IMR-90 (cell line): ENCODE measurements at regions not wholly inside any gene's neighbourhood (a gene's known extent, or its start where the extent isn't known, plus 50 kb on each side); places are given as distances from the start of the nearest gene placed in this dataset.

Source experiments
- ATAC-seq: fragments of 200-7000 bp; cut with Tn5 transposase; 2 replicates; pipeline ENCODE4 v1.9.1; 2020; ENCODE audit warnings: low read depth, mild to moderate bottlenecking, moderate library complexity
- BruUV-seq: library from RNA; stranded (reverse); fragments of 400-500 nt; replicated peaks from 2 replicates; lab custom pipeline; 2021; lab: Mats Ljungman, UMichigan
- CTCF ChIA-PET: fragments of 300-600 bp; formaldehyde crosslinking; extraction: SDS; loops from one replicate; lab custom pipeline; 2021; ENCODE audit warnings: antibody characterized with exemption; lab: Yijun Ruan, JAX
- POLR2A ChIA-PET: fragments of 300-600 bp; sonication (Branson Sonifier 250); formaldehyde crosslinking; loops from one replicate; lab custom pipeline; 2022; ENCODE audit warnings: antibody characterized with exemption; ENCODE audit not compliant: unreplicated experiment; lab: Charles Lee
- DNase-seq: peaks from one replicate; pipeline ENCODE4 v3.0.0; 2013
- H2AFZ ChIP-seq: replicated peaks from 2 replicates; pipeline ENCODE3; 2013; ENCODE audit warnings: low read length, mild to moderate bottlenecking; ENCODE audit not compliant: poor library complexity
- H2AK5ac ChIP-seq: 2 replicates; pipeline ENCODE4 v1.6.1; 2013; ENCODE audit warnings: low read depth, low read length, inconsistent platforms
- H2AK9ac ChIP-seq: replicated peaks from 2 replicates; pipeline ENCODE3; 2013; ENCODE audit warnings: mild to moderate bottlenecking, low read depth, low read length, moderate library complexity; ENCODE audit not compliant: poor library complexity
- H2BK120ac ChIP-seq: 2 replicates; pipeline ENCODE4 v1.6.1; 2013; ENCODE audit warnings: low read depth, low read length, inconsistent platforms
- H2BK15ac ChIP-seq: 3 replicates; pipeline ENCODE4 v1.6.1; 2013; ENCODE audit warnings: low read depth, low read length, inconsistent platforms
- H2BK20ac ChIP-seq: 2 replicates; pipeline ENCODE4 v1.6.1; 2013; ENCODE audit warnings: low read depth, mild to moderate bottlenecking, inconsistent platforms, low read length, moderate library complexity
- H2BK5ac ChIP-seq: 2 replicates; pipeline ENCODE4 v1.6.1; 2013; ENCODE audit warnings: mild to moderate bottlenecking, low read depth, low read length, inconsistent platforms; ENCODE audit not compliant: poor library complexity, severe bottlenecking
- H3K14ac ChIP-seq: replicated peaks from 2 replicates; pipeline ENCODE4 v1.6.1; 2013; ENCODE audit warnings: low read depth, low read length, inconsistent platforms
- H3K18ac ChIP-seq: 2 replicates; pipeline ENCODE4 v1.6.1; 2013; ENCODE audit warnings: low read depth, low read length, control low read depth
- H3K23ac ChIP-seq: 2 replicates; pipeline ENCODE4 v1.6.1; 2013; ENCODE audit warnings: low read depth, low read length, inconsistent platforms
- H3K27ac ChIP-seq: 2 replicates; pipeline ENCODE4 v1.5.1; 2013; ENCODE audit warnings: mild to moderate bottlenecking, control low read depth, low read length; ENCODE audit not compliant: insufficient read depth
- H3K27me3 ChIP-seq: 2 replicates; pipeline ENCODE4 v1.6.1; 2013; ENCODE audit warnings: low read length; ENCODE audit not compliant: control insufficient read depth, insufficient read depth
- H3K36me3 ChIP-seq: 2 replicates; pipeline ENCODE4 v1.6.1; 2013; ENCODE audit warnings: low read length, mixed read lengths; ENCODE audit not compliant: control insufficient read depth, insufficient read depth
- H3K4ac ChIP-seq: 2 replicates; pipeline ENCODE4 v1.6.1; 2013; ENCODE audit warnings: low read depth, low read length, inconsistent platforms
- H3K4me1 ChIP-seq: 2 replicates; pipeline ENCODE4 v1.6.1; 2013; ENCODE audit warnings: low read length, mixed read lengths; ENCODE audit not compliant: control insufficient read depth, insufficient read depth
- H3K4me2 ChIP-seq: 2 replicates; pipeline ENCODE4 v1.6.1; 2013; ENCODE audit warnings: low read depth, mild to moderate bottlenecking, control low read depth, low read length, moderate library complexity
- H3K4me3 ChIP-seq: 2 replicates; pipeline ENCODE4 v1.5.1; 2013; ENCODE audit warnings: low read depth, mild to moderate bottlenecking, control low read depth, low read length, moderate library complexity; ENCODE audit not compliant: insufficient read depth
- H3K56ac ChIP-seq: 2 replicates; pipeline ENCODE4 v1.6.1; 2013; ENCODE audit warnings: low read length, inconsistent platforms; ENCODE audit not compliant: insufficient read depth; ENCODE audit errors: extremely low read depth
- H3K79me1 ChIP-seq, 2 experiments: 2 replicates each; pipeline ENCODE4 v1.6.1; 2013; ENCODE audit warnings: low read length in 2 of 2, inconsistent platforms in 1 of 2, low read depth in 1 of 2
- H3K9ac ChIP-seq: 2 replicates; pipeline ENCODE4 v1.6.1; 2013; ENCODE audit warnings: low read depth, low read length, control low read depth
- H3K9me1 ChIP-seq: 2 replicates; pipeline ENCODE4 v1.6.1; 2013; ENCODE audit warnings: low read length, inconsistent platforms; ENCODE audit not compliant: insufficient read depth
- H3K9me3 ChIP-seq: 2 replicates; pipeline ENCODE4 v1.6.1; 2013; ENCODE audit warnings: low read length; ENCODE audit not compliant: control insufficient read depth, insufficient read depth
- H4K20me1 ChIP-seq: 2 replicates; pipeline ENCODE4 v1.6.1; 2013; ENCODE audit warnings: low read length, inconsistent platforms; ENCODE audit not compliant: insufficient read depth
- H4K5ac ChIP-seq: 2 replicates; pipeline ENCODE4 v1.6.1; 2013; ENCODE audit warnings: mild to moderate bottlenecking, low read depth, low read length, control low read depth
- H4K8ac ChIP-seq, 2 experiments: 2 replicates each; pipeline ENCODE4 v1.6.1; 2013; ENCODE audit warnings: low read depth in 2 of 2, low read length in 2 of 2, control low read depth in 1 of 2, inconsistent platforms in 1 of 2
- H4K91ac ChIP-seq: 2 replicates; pipeline ENCODE4 v1.6.1; 2013; ENCODE audit warnings: low read depth, low read length, inconsistent platforms; ENCODE audit not compliant: insufficient read depth
- BHLHE40 ChIP-seq: fragments of 150-350 bp; IDR thresholded peaks from 2 replicates; pipeline ENCODE4 v1.6.1; 2016; ENCODE audit warnings: mild to moderate bottlenecking, low read depth, low read length
- CEBPB ChIP-seq: IDR thresholded peaks from 2 replicates; pipeline ENCODE4 v1.6.1; 2012; ENCODE audit warnings: low read depth, low read length, improper control_type of control experiment
- CHD1 ChIP-seq: IDR thresholded peaks from 2 replicates; pipeline ENCODE4 v1.6.1; 2012; ENCODE audit warnings: low read depth, low read length, improper control_type of control experiment
- CTCF ChIP-seq: conservative IDR thresholded peaks from 2 replicates; pipeline ENCODE4 v1.5.1; 2012; ENCODE audit warnings: mild to moderate bottlenecking, low read depth, low read length, improper control_type of control experiment
- ELK1 ChIP-seq: fragments of 150-350 bp; IDR thresholded peaks from 2 replicates; pipeline ENCODE4 v1.6.1; 2016; ENCODE audit warnings: low read depth, mild to moderate bottlenecking, low read length, moderate library complexity, borderline replicate concordance
- FOS ChIP-seq: fragments of 150-350 bp; IDR thresholded peaks from 2 replicates; pipeline ENCODE4 v1.6.1; 2016; ENCODE audit warnings: low read depth, low read length
- MAFK ChIP-seq: IDR thresholded peaks from 2 replicates; pipeline ENCODE4 v1.6.1; 2012; ENCODE audit warnings: low read depth, low read length, improper control_type of control experiment
- MAZ ChIP-seq: IDR thresholded peaks from 2 replicates; pipeline ENCODE4 v1.6.1; 2012; ENCODE audit warnings: low read depth, mild to moderate bottlenecking, low read length, improper control_type of control experiment, moderate library complexity, borderline replicate concordance
- MXI1 ChIP-seq: IDR thresholded peaks from 2 replicates; pipeline ENCODE4 v1.6.1; 2012; ENCODE audit warnings: low read depth, mild to moderate bottlenecking, low read length, moderate library complexity, borderline replicate concordance
- NFE2L2 ChIP-seq: fragments of 150-350 bp; IDR thresholded peaks from 2 replicates; pipeline ENCODE4 v1.6.1; 2016; ENCODE audit warnings: low read depth, mild to moderate bottlenecking, low read length
- POLR2A ChIP-seq: IDR thresholded peaks from 2 replicates; pipeline ENCODE4 v1.6.1; 2012; ENCODE audit warnings: mild to moderate bottlenecking, low read depth, low read length
- RAD21 ChIP-seq: IDR thresholded peaks from 2 replicates; pipeline ENCODE4 v1.6.1; 2012; ENCODE audit warnings: low read length, improper control_type of control experiment
- RCOR1 ChIP-seq: IDR thresholded peaks from 2 replicates; pipeline ENCODE4 v1.6.1; 2012; ENCODE audit warnings: mild to moderate bottlenecking, low read length, improper control_type of control experiment; ENCODE audit not compliant: insufficient replicate concordance
- RFX5 ChIP-seq: IDR thresholded peaks from 2 replicates; pipeline ENCODE4 v1.8.0; 2012; ENCODE audit warnings: low read depth, mild to moderate bottlenecking, low read length, moderate library complexity
- SMC3 ChIP-seq: fragments of 150-350 bp; IDR thresholded peaks from 2 replicates; pipeline ENCODE4 v1.6.1; 2016; ENCODE audit warnings: low read depth, mild to moderate bottlenecking, antibody characterized with exemption, low read length, moderate library complexity
- USF2 ChIP-seq: fragments of 150-350 bp; IDR thresholded peaks from 2 replicates; pipeline ENCODE4 v1.6.1; 2017; ENCODE audit warnings: mild to moderate bottlenecking, antibody characterized with exemption, low read length, low read depth
- WGBS, 2 experiments: methylation state at CpG; one replicate each; pipeline versions ENCODE4 v1.1.5 to v1.1.7; 2013; ENCODE audit warnings: missing lambda C conversion rate in 2 of 2; ENCODE audit not compliant: insufficient read length in 1 of 2; ENCODE audit errors: extremely low coverage in 2 of 2; 5-methylcytosine and 5-hydroxymethylcytosine counted together
- dilution Hi-C: fragments of 300-500 bp; cut with HindIII; formaldehyde crosslinking; loops from one replicate; pipeline ENCODE4 v1.14.3; 2018; ENCODE audit warnings: low sequenced_read_pairs; ENCODE audit not compliant: unreplicated experiment
- in situ Hi-C: fragments of 300-500 bp; cut with MboI; formaldehyde crosslinking; loops from 3 replicates; pipeline ENCODE4 v1.14.3; 2019; ENCODE audit warnings: low sequenced_read_pairs, inconsistent platforms, mixed read lengths
- intact Hi-C: fragments of 100-400 bp; cut with micrococcal nuclease; formaldehyde crosslinking; loops from 2 replicates; pipeline ENCODE4 v1.10.0; 2022

GRCh38 chr9:34896112-34896511 is 62.0 kb upstream of the PHF24 start:
- ChIA-PET POLR2A (no interaction called here), CTCF (interaction anchor here (0.5 to 1.6 kb wide), 2 partner anchors 37 to 632 kb away, joined by 4 read pairs; no protein-coding TSS in a partner anchor)
- H4K20me1 ChIP-seq = no peaks in the 10 kb centered on the region
- H2BK20ac ChIP-seq = no peak overlapping the region
- H2AK5ac ChIP-seq = no peak overlapping the region
- H3K9me1 ChIP-seq = no peaks in the 10 kb centered on the region
- dilution Hi-C loops (no loop called here), intact Hi-C loops (no loop called here), in situ Hi-C loops (loop anchor here (5.0 to 10.0 kb wide), 2 partner anchors 201 to 579 kb away; partner anchors contain the start of gene PIGO)
- no peak overlapping the region for H3K23ac ChIP-seq
- TF ChIP-seq BHLHE40 = no peak
- TF ChIP-seq POLR2A = no peak
- no peak for TF ChIP-seq RFX5
- no peak for TF ChIP-seq FOS
- no peak for TF ChIP-seq RAD21
- TF ChIP-seq SMC3 = no peak
- TF ChIP-seq MAZ = no peak
- no peak for TF ChIP-seq ELK1
- no peak for TF ChIP-seq CEBPB
- no peak for TF ChIP-seq MXI1
- no peak for TF ChIP-seq CHD1
- no peak for TF ChIP-seq USF2
- no peak for TF ChIP-seq NFE2L2
- TF ChIP-seq MAFK = no peak
- no peak for TF ChIP-seq RCOR1
- no peak; the same call in 1 of the 2 replicates for TF ChIP-seq CTCF
- H3K27me3 ChIP-seq = peaks cover 37% of the 10 kb centered on the region
- no peak overlapping the region for H2BK15ac ChIP-seq
- no peaks in the 10 kb centered on the region for H3K4me1 ChIP-seq
- no peak overlapping the region for H3K14ac ChIP-seq
- H3K27ac ChIP-seq = no peak overlapping the region
- no TSS peak for BruUV-seq
- no peak overlapping the region for H4K5ac ChIP-seq
- no peak overlapping the region for H3K18ac ChIP-seq
- H3K36me3 ChIP-seq = no peaks in the 10 kb centered on the region
- no peak overlapping the region for H2BK120ac ChIP-seq
- DNase-seq (no peak), ATAC-seq (no peak)
- no CpG with 5 or more reads among the region's 2 CpGs for WGBS, 2 experiments
- no peak overlapping the region for H3K56ac ChIP-seq
- no peak overlapping the region for H3K4me3 ChIP-seq
- no peak overlapping the region for H3K4ac ChIP-seq
- H3K79me1 ChIP-seq = no peaks in the 10 kb centered on the region
- H3K4me2 ChIP-seq = no peak overlapping the region
- no peak overlapping the region for H2BK5ac ChIP-seq
- no peak overlapping the region for H4K8ac ChIP-seq
- no peak overlapping the region for H3K9ac ChIP-seq
- H4K91ac ChIP-seq = no peak overlapping the region
- H2AK9ac ChIP-seq = no peak overlapping the region
- no peaks in the 10 kb centered on the region for H3K9me3 ChIP-seq
- H2AFZ ChIP-seq = no peak overlapping the region
